Fibroblast of lung (primary cell): ENCODE measurements at regions not wholly inside any gene's neighbourhood (a gene's known extent, or its start where the extent isn't known, plus 50 kb on each side); places are given as distances from the start of the nearest gene placed in this dataset.
A peak's percentile ranks its signal among the peaks of the same experiment; 100 is the strongest.

Experiments used
- DNase-seq, 2 donors: peaks; one replicate each; pipeline versions ENCODE4 v3.0.0 to v3.0.0-alpha.2; 2010; ENCODE audit warnings: low read depth in 2 of 2
- H2AFZ ChIP-seq: 2 replicates; pipeline ENCODE4 v1.5.1; 2012; ENCODE audit warnings: low read length, control low read depth, inconsistent platforms
- H3K27ac ChIP-seq: 2 replicates; pipeline ENCODE4 v1.5.1; 2011; ENCODE audit warnings: low read length, control low read depth; ENCODE audit not compliant: insufficient read depth
- H3K27me3 ChIP-seq: 2 replicates; pipeline ENCODE4 v1.5.1; 2011; ENCODE audit warnings: mild to moderate bottlenecking, low read length; ENCODE audit not compliant: control insufficient read depth, insufficient read depth
- H3K36me3 ChIP-seq: 2 replicates; pipeline ENCODE4 v1.5.1; 2011; ENCODE audit warnings: low read length; ENCODE audit not compliant: control insufficient read depth, insufficient read depth
- H3K4me1 ChIP-seq: 2 replicates; pipeline ENCODE4 v1.5.1; 2011; ENCODE audit warnings: low read length; ENCODE audit not compliant: control insufficient read depth, insufficient read depth; ENCODE audit errors: extremely low read depth
- H3K4me2 ChIP-seq: 2 replicates; pipeline ENCODE4 v1.5.1; 2011; ENCODE audit warnings: low read length, control low read depth; ENCODE audit not compliant: insufficient read depth; ENCODE audit errors: extremely low read depth
- H3K4me3 ChIP-seq, 4 experiments: fragments of 200-600 bp in 1 of 4; sonication (generic) in 1 of 4; replicated peaks in 1 of 4; 2 replicates each; pipeline ENCODE4 v1.5.1; 2011 to 2016; ENCODE audit warnings: low read length in 4 of 4, low read depth in 3 of 4, mild to moderate bottlenecking in 3 of 4, control low read depth in 2 of 4, inconsistent platforms in 1 of 4, mixed read lengths in 1 of 4; ENCODE audit not compliant: insufficient read depth in 1 of 4; ENCODE audit errors: control extremely low read depth in 1 of 4
- H3K79me2 ChIP-seq: 2 replicates; pipeline ENCODE4 v1.5.1; 2012; ENCODE audit warnings: mild to moderate bottlenecking, low read length, inconsistent platforms; ENCODE audit not compliant: control insufficient read depth, insufficient read depth
- H3K9ac ChIP-seq: 2 replicates; pipeline ENCODE4 v1.5.1; 2011; ENCODE audit warnings: mild to moderate bottlenecking, low read length, control low read depth; ENCODE audit not compliant: insufficient read depth
- H3K9me3 ChIP-seq: 2 replicates; pipeline ENCODE4 v1.5.1; 2012; ENCODE audit warnings: low read depth, low read length; ENCODE audit not compliant: control insufficient read depth, insufficient read depth
- H4K20me1 ChIP-seq: 2 replicates; pipeline ENCODE4 v1.5.1; 2011; ENCODE audit warnings: low read length; ENCODE audit not compliant: control insufficient read depth, insufficient read depth; ENCODE audit errors: extremely low read depth
- EZH2 ChIP-seq: IDR thresholded peaks from 2 replicates; pipeline ENCODE4 v1.5.1; 2012; ENCODE audit warnings: low read length, control low read depth, mild to moderate bottlenecking; ENCODE audit errors: missing control alignments
- TF ChIP-seq, protein P1 (sequence below), 2 donors: IDR thresholded peaks in 1 of 2; conservative IDR thresholded peaks in 1 of 2; 1 replicate in 1 of 2; 2 replicates in 1 of 2; pipeline ENCODE4 v1.5.1; 2011 to 2012; ENCODE audit warnings: low read length in 2 of 2, control low read depth in 1 of 2, inconsistent platforms in 1 of 2, low read depth in 1 of 2, mild to moderate bottlenecking in 1 of 2

GRCh38 chr3:187997490-187997889 lies 156.5 kb upstream of the LPP start:
- no peak overlapping the region for H3K4me3 ChIP-seq
- peak in 1 of 2 donors; percentile 39 for DNase-seq
- no peaks in the 10 kb centered on the region for H3K79me2 ChIP-seq
- no peak for TF ChIP-seq EZH2
- TF ChIP-seq, protein P1, sequence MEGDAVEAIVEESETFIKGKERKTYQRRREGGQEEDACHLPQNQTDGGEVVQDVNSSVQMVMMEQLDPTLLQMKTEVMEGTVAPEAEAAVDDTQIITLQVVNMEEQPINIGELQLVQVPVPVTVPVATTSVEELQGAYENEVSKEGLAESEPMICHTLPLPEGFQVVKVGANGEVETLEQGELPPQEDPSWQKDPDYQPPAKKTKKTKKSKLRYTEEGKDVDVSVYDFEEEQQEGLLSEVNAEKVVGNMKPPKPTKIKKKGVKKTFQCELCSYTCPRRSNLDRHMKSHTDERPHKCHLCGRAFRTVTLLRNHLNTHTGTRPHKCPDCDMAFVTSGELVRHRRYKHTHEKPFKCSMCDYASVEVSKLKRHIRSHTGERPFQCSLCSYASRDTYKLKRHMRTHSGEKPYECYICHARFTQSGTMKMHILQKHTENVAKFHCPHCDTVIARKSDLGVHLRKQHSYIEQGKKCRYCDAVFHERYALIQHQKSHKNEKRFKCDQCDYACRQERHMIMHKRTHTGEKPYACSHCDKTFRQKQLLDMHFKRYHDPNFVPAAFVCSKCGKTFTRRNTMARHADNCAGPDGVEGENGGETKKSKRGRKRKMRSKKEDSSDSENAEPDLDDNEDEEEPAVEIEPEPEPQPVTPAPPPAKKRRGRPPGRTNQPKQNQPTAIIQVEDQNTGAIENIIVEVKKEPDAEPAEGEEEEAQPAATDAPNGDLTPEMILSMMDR (conservative IDR thresholded peaks at IDR 0.05 in 1 of 2, IDR thresholded peaks at IDR 0.05 in 1 of 2; ENCODE audit: low read depth in 1 of 2, low read length in 2 of 2), result no peak
- no peaks in the 10 kb centered on the region for H3K36me3 ChIP-seq
- H4K20me1 ChIP-seq, result no peaks in the 10 kb centered on the region
- H3K9me3 ChIP-seq, result no peaks in the 10 kb centered on the region
- no peak overlapping the region for H3K27ac ChIP-seq
- H3K4me1 ChIP-seq, result no peaks in the 10 kb centered on the region
- no peak overlapping the region for H3K9ac ChIP-seq
- no peak overlapping the region for H3K4me2 ChIP-seq
- H2AFZ ChIP-seq, result no peak overlapping the region
- H3K27me3 ChIP-seq, result no peaks in the 10 kb centered on the region

DNA sequence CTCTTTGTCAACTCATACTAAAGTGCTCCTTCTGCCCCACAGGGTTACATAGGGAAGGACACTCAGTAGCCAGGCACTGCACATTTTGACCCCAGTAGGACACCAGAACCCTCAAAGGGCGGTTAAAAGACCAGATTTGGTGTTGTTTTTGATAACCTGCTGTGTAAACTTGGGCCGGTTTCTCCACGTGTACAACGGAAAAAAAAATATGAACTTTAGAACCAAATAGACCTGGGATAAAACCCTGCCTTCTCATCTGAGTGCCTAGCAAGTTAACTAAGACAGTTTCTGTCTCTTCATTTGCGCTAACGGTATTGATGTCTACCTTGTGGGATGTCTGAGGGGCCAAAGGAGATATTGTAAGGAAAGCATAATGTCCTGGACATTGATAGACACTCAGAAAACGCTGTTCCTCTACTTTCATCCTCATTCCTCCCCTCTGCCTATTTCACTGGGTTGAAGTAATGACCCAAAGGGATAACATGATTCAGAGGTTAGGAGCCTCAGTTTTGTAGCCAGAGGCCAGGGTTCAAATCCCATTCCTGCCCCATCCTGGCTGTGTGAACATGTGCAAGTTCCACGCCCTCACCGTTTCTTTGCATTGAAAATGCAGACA lies 155.9 kb upstream of the LPP start:
- Histone ChIP-seq H3K27me3 (no peaks in the 10 kb centered on the region), H3K4me2 (no peak overlapping the region), H3K9me3 (no peaks in the 10 kb centered on the region), H3K4me3 (no peak overlapping the region), H3K27ac (no peak overlapping the region), H3K9ac (no peak overlapping the region), H3K4me1 (no peaks in the 10 kb centered on the region), H3K36me3 (no peaks in the 10 kb centered on the region), H3K79me2 (no peaks in the 10 kb centered on the region), H4K20me1 (no peaks in the 10 kb centered on the region), H2AFZ (no peak overlapping the region)
- no peak for DNase-seq
- TF ChIP-seq, protein P1 (conservative IDR thresholded peaks at IDR 0.05 in 1 of 2, IDR thresholded peaks at IDR 0.05 in 1 of 2; ENCODE audit: low read depth in 1 of 2, low read length in 2 of 2), result no peak

GRCh38 chr3:187998611-187999010 lies 155.3 kb upstream of the LPP start:
- H3K4me3 ChIP-seq, result no peak overlapping the region
- no peak overlapping the region for H3K4me2 ChIP-seq
- TF ChIP-seq EZH2, result no peak
- TF ChIP-seq, protein P1 (conservative IDR thresholded peaks at IDR 0.05 in 1 of 2, IDR thresholded peaks at IDR 0.05 in 1 of 2; ENCODE audit: low read depth in 1 of 2, low read length in 2 of 2), result no peak
- no peak overlapping the region for H2AFZ ChIP-seq
- no peaks in the 10 kb centered on the region for H3K79me2 ChIP-seq
- no peaks in the 10 kb centered on the region for H3K9me3 ChIP-seq
- H3K27ac ChIP-seq, result no peak overlapping the region
- no peaks in the 10 kb centered on the region for H3K36me3 ChIP-seq
- no peak for DNase-seq
- H3K9ac ChIP-seq, result no peak overlapping the region
- no peaks in the 10 kb centered on the region for H4K20me1 ChIP-seq
- no peaks in the 10 kb centered on the region for H3K4me1 ChIP-seq
- H3K27me3 ChIP-seq, result no peaks in the 10 kb centered on the region
